ENCODE measurements at regions not wholly inside any gene's neighbourhood (a gene's known extent, or its start where the extent isn't known, plus 50 kb on each side); places are given as distances from the start of the nearest gene placed in this dataset.

GRCh38 chr5:57324861-57325260 lies 151.0 kb downstream of the GPBP1 start:
- no peak overlapping the region for H3K4me3 ChIP-seq
- no peak for DNase-seq
- H3K9ac ChIP-seq (ENCODE audit: low read depth in 2 of 2, low read length in 2 of 2), result no peak overlapping the region
- no peak for TF ChIP-seq CTCF (IDR thresholded peaks at IDR 0.05)
- H3K36me3 ChIP-seq, result no peaks in the 10 kb centered on the region
- no peaks in the 10 kb centered on the region for H3K9me3 ChIP-seq
- intact Hi-C loops (cut with DNase I), result no loop called here
- H3K27ac ChIP-seq, result no peak overlapping the region
- H3K27me3 ChIP-seq, result no peaks in the 10 kb centered on the region
- no peaks in the 10 kb centered on the region for H3K4me1 ChIP-seq

DNA sequence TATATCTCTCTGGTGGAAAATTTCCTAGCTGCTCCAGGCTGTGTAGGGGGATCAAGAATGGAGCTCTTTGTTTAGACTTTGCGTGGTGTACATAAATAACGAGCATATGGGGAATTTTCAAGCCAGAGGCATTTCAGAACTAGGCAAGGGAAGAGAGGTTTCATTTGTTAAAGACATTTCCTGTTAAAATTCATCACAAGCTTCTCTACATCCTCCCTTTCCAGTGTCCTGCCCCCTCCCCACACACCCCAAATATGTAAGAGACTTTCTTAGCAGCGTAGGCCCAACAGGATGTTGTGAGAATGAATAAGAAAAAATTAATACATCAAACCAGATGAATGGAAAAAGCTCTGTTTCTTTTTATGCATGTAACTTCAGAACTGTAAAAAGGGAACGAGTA lies 150.3 kb downstream of the GPBP1 start:
- Histone ChIP-seq H3K4me1 (no peaks in the 10 kb centered on the region), H3K9ac (ENCODE audit: low read depth in 2 of 2, low read length in 2 of 2) (no peak overlapping the region), H3K9me3 (no peaks in the 10 kb centered on the region), H3K27me3 (no peaks in the 10 kb centered on the region), H3K36me3 (no peaks in the 10 kb centered on the region), H3K4me3 (no peak overlapping the region), H3K27ac (no peak overlapping the region)
- no peak for DNase-seq
- intact Hi-C loops (cut with DNase I), result no loop called here
- TF ChIP-seq CTCF (IDR thresholded peaks at IDR 0.05), result no peak

GRCh38 chr5:57320582-57320981 lies 146.7 kb downstream of the GPBP1 start:
- TF ChIP-seq CTCF (IDR thresholded peaks at IDR 0.05), result no peak
- intact Hi-C loops (cut with DNase I), result no loop called here
- Histone ChIP-seq H3K36me3 (no peaks in the 10 kb centered on the region), H3K27ac (no peak overlapping the region), H3K27me3 (no peaks in the 10 kb centered on the region), H3K9me3 (no peaks in the 10 kb centered on the region), H3K4me1 (no peaks in the 10 kb centered on the region), H3K9ac (ENCODE audit: low read depth in 2 of 2, low read length in 2 of 2) (no peak overlapping the region), H3K4me3 (no peak overlapping the region)
- DNase-seq, result no peak

DNA sequence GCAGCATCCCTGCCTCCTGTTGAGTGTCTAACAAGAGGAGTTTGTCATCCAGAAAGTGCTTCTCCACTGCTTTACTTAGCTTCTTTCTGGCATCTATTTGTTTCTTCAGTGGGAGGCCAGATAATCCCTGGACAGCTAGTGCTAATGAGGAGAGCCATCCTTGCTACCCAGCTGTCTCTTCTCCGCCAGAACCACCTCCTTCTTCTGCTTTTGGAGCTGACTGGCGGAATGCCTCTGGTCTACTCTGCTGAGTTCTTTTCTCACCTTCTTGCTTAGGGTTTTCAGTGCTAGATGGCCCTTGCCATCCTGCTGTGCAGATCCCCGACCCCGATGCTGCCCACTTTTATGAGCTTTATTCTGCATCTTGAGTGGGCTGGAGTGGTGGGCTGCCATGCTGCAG lies 145.8 kb downstream of the GPBP1 start:
- no peak overlapping the region for H3K27ac ChIP-seq
- H3K4me3 ChIP-seq, result no peak overlapping the region
- no peaks in the 10 kb centered on the region for H3K36me3 ChIP-seq
- no peak for DNase-seq
- H3K9me3 ChIP-seq, result no peaks in the 10 kb centered on the region
- no peak for TF ChIP-seq CTCF (IDR thresholded peaks at IDR 0.05)
- intact Hi-C loops (cut with DNase I), result no loop called here
- no peak overlapping the region for H3K9ac ChIP-seq (ENCODE audit: low read depth in 2 of 2, low read length in 2 of 2)
- no peaks in the 10 kb centered on the region for H3K4me1 ChIP-seq
- no peaks in the 10 kb centered on the region for H3K27me3 ChIP-seq

GRCh38 chr5:57318251-57318650 lies 144.4 kb downstream of the GPBP1 start:
- H3K36me3 ChIP-seq, result no peaks in the 10 kb centered on the region
- TF ChIP-seq CTCF (IDR thresholded peaks at IDR 0.05), result no peak
- no peak overlapping the region for H3K4me3 ChIP-seq
- no peak for DNase-seq
- intact Hi-C loops (cut with DNase I), result no loop called here
- no peak overlapping the region for H3K9ac ChIP-seq (ENCODE audit: low read depth in 2 of 2, low read length in 2 of 2)
- H3K9me3 ChIP-seq, result no peaks in the 10 kb centered on the region
- H3K27ac ChIP-seq, result peak overlapping the region; percentile 47
- no peaks in the 10 kb centered on the region for H3K27me3 ChIP-seq
- H3K4me1 ChIP-seq, result no peaks in the 10 kb centered on the region

- Histone ChIP-seq H3K36me3 (no peaks in the 10 kb centered on the region), H3K9ac (ENCODE audit: low read depth in 2 of 2, low read length in 2 of 2) (no peak overlapping the region), H3K27me3 (no peaks in the 10 kb centered on the region), H3K27ac (peak overlapping the region; percentile 47), H3K9me3 (no peaks in the 10 kb centered on the region), H3K4me1 (no peaks in the 10 kb centered on the region), H3K4me3 (no peak overlapping the region)
- DNase-seq, result no peak
- no peak for TF ChIP-seq CTCF (IDR thresholded peaks at IDR 0.05)
- intact Hi-C loops (cut with DNase I), result no loop called here
These were observed 143.5 kb downstream of the GPBP1 start for GRCh38 chr5:57317341-57317740.
